ENCODE measurements at regions not wholly inside any gene's neighbourhood (a gene's known extent, or its start where the extent isn't known, plus 50 kb on each side); places are given as distances from the start of the nearest gene placed in this dataset.
"Not testable (repeated sequence)": the region's sequence is repeated elsewhere in the genome, so short reads cannot be mapped to it uniquely, and the experiment has no call there.

GRCh38 chrY:19015213-19015612, 241.7 kb upstream of the HSFY2 start:
- Histone ChIP-seq H3K36me3 (ENCODE audit: control insufficient read depth, insufficient read depth, low read length) (no peaks in the 10 kb centered on the region), H3K9ac (ENCODE audit: low read length) (no peak overlapping the region), H3K4me3 (ENCODE audit: low read length) (no peak overlapping the region), H3K27me3 (ENCODE audit: control insufficient read depth, insufficient read depth, low read length) (no peaks in the 10 kb centered on the region), H3K9me3 (ENCODE audit: control insufficient read depth, low read length) (no peaks in the 10 kb centered on the region), H3K4me1 (ENCODE audit: control insufficient read depth, insufficient read depth, low read length) (no peaks in the 10 kb centered on the region)

- H3K4me3 ChIP-seq (ENCODE audit: low read length) = no peak overlapping the region
- no peaks in the 10 kb centered on the region for H3K9me3 ChIP-seq (ENCODE audit: control insufficient read depth, low read length)
- H3K9ac ChIP-seq (ENCODE audit: low read length) = no peak overlapping the region
- H3K27me3 ChIP-seq (ENCODE audit: control insufficient read depth, insufficient read depth, low read length) = no peaks in the 10 kb centered on the region
- no peaks in the 10 kb centered on the region for H3K4me1 ChIP-seq (ENCODE audit: control insufficient read depth, insufficient read depth, low read length)
- no peaks in the 10 kb centered on the region for H3K36me3 ChIP-seq (ENCODE audit: control insufficient read depth, insufficient read depth, low read length)
These were observed 239.4 kb upstream of the HSFY2 start for GRCh38 chrY:19012985-19013384.

- Histone ChIP-seq H3K9ac (ENCODE audit: low read length) (no peak overlapping the region), H3K4me3 (ENCODE audit: low read length) (no peak overlapping the region)
These were observed 238.1 kb upstream of the HSFY2 start for GRCh38 chrY:19011605-19012090.

GRCh38 chrY:19006234-19006633, 232.7 kb upstream of the HSFY2 start:
- Histone ChIP-seq H3K9me3 (ENCODE audit: control insufficient read depth, low read length) (no peaks in the 10 kb centered on the region), H3K4me3 (ENCODE audit: low read length) (no peak overlapping the region), H3K36me3 (ENCODE audit: control insufficient read depth, insufficient read depth, low read length) (no peaks in the 10 kb centered on the region), H3K9ac (ENCODE audit: low read length) (no peak overlapping the region), H3K27me3 (ENCODE audit: control insufficient read depth, insufficient read depth, low read length) (no peaks in the 10 kb centered on the region), H3K4me1 (ENCODE audit: control insufficient read depth, insufficient read depth, low read length) (no peaks in the 10 kb centered on the region)

More at GRCh38 chrY:19011605-19012090, 238.1 kb upstream of the HSFY2 start:
- Histone ChIP-seq H3K9me3 (ENCODE audit: control insufficient read depth, low read length) (no peaks in the 10 kb centered on the region), H3K27me3 (ENCODE audit: control insufficient read depth, insufficient read depth, low read length) (no peaks in the 10 kb centered on the region), H3K36me3 (ENCODE audit: control insufficient read depth, insufficient read depth, low read length) (no peaks in the 10 kb centered on the region), H3K4me1 (ENCODE audit: control insufficient read depth, insufficient read depth, low read length) (no peaks in the 10 kb centered on the region)

- Histone ChIP-seq H3K4me1 (ENCODE audit: control insufficient read depth, insufficient read depth, low read length) (no peaks in the 10 kb centered on the region), H3K4me3 (ENCODE audit: low read length) (no peak overlapping the region), H3K9ac (ENCODE audit: low read length) (no peak overlapping the region), H3K27me3 (ENCODE audit: control insufficient read depth, insufficient read depth, low read length) (no peaks in the 10 kb centered on the region), H3K9me3 (ENCODE audit: control insufficient read depth, low read length) (no peaks in the 10 kb centered on the region), H3K36me3 (ENCODE audit: control insufficient read depth, insufficient read depth, low read length) (no peaks in the 10 kb centered on the region)
These were observed 232.0 kb upstream of the HSFY2 start for GRCh38 chrY:19005579-19005978.

- Histone ChIP-seq H3K36me3 (ENCODE audit: control insufficient read depth, insufficient read depth, low read length) (no peaks in the 10 kb centered on the region), H3K4me3 (ENCODE audit: low read length) (no peak overlapping the region), H3K9me3 (ENCODE audit: control insufficient read depth, low read length) (no peaks in the 10 kb centered on the region), H3K9ac (ENCODE audit: low read length) (no peak overlapping the region), H3K4me1 (ENCODE audit: control insufficient read depth, insufficient read depth, low read length) (no peaks in the 10 kb centered on the region), H3K27me3 (ENCODE audit: control insufficient read depth, insufficient read depth, low read length) (no peaks in the 10 kb centered on the region)
These were observed 224.2 kb upstream of the HSFY2 start for GRCh38 chrY:18997635-18998240.

- Histone ChIP-seq H3K9ac (ENCODE audit: low read length) (no peak overlapping the region), H3K27me3 (ENCODE audit: control insufficient read depth, insufficient read depth, low read length) (no peaks in the 10 kb centered on the region), H3K9me3 (ENCODE audit: control insufficient read depth, low read length) (no peaks in the 10 kb centered on the region), H3K4me3 (ENCODE audit: low read length) (no peak overlapping the region), H3K36me3 (ENCODE audit: control insufficient read depth, insufficient read depth, low read length) (no peaks in the 10 kb centered on the region), H3K4me1 (ENCODE audit: control insufficient read depth, insufficient read depth, low read length) (no peaks in the 10 kb centered on the region)
These were observed 219.9 kb upstream of the HSFY2 start for GRCh38 chrY:18993480-18993879.

- not testable (repeated sequence) for H3K27me3 ChIP-seq (ENCODE audit: control insufficient read depth, insufficient read depth, low read length); H3K36me3 ChIP-seq (ENCODE audit: control insufficient read depth, insufficient read depth, low read length); H3K4me3 ChIP-seq (ENCODE audit: low read length); H3K9ac ChIP-seq (ENCODE audit: low read length); H3K4me1 ChIP-seq (ENCODE audit: control insufficient read depth, insufficient read depth, low read length); H3K9me3 ChIP-seq (ENCODE audit: control insufficient read depth, low read length)
These were observed 219.1 kb upstream of the HSFY2 start for GRCh38 chrY:18992684-18993083.

GRCh38 chrY:18989356-18989755, 215.8 kb upstream of the HSFY2 start:
- no peaks in the 10 kb centered on the region for H3K36me3 ChIP-seq (ENCODE audit: control insufficient read depth, insufficient read depth, low read length)
- no peak overlapping the region for H3K4me3 ChIP-seq (ENCODE audit: low read length)
- no peaks in the 10 kb centered on the region for H3K4me1 ChIP-seq (ENCODE audit: control insufficient read depth, insufficient read depth, low read length)
- no peaks in the 10 kb centered on the region for H3K9me3 ChIP-seq (ENCODE audit: control insufficient read depth, low read length)
- no peak overlapping the region for H3K9ac ChIP-seq (ENCODE audit: low read length)
- no peaks in the 10 kb centered on the region for H3K27me3 ChIP-seq (ENCODE audit: control insufficient read depth, insufficient read depth, low read length)

- no peaks in the 10 kb centered on the region for H3K9me3 ChIP-seq (ENCODE audit: control insufficient read depth, low read length)
- no peaks in the 10 kb centered on the region for H3K36me3 ChIP-seq (ENCODE audit: control insufficient read depth, insufficient read depth, low read length)
- no peaks in the 10 kb centered on the region for H3K4me1 ChIP-seq (ENCODE audit: control insufficient read depth, insufficient read depth, low read length)
- no peak overlapping the region for H3K9ac ChIP-seq (ENCODE audit: low read length)
- H3K4me3 ChIP-seq (ENCODE audit: low read length) = no peak overlapping the region
- no peaks in the 10 kb centered on the region for H3K27me3 ChIP-seq (ENCODE audit: control insufficient read depth, insufficient read depth, low read length)
These were observed 192.5 kb upstream of the HSFY2 start for GRCh38 chrY:18966001-18966400.

GRCh38 chrY:18958846-18959245, 185.3 kb upstream of the HSFY2 start:
- no peak overlapping the region for H3K4me3 ChIP-seq (ENCODE audit: low read length)
- no peaks in the 10 kb centered on the region for H3K4me1 ChIP-seq (ENCODE audit: control insufficient read depth, insufficient read depth, low read length)
- no peaks in the 10 kb centered on the region for H3K27me3 ChIP-seq (ENCODE audit: control insufficient read depth, insufficient read depth, low read length)
- H3K9ac ChIP-seq (ENCODE audit: low read length) = no peak overlapping the region
- no peaks in the 10 kb centered on the region for H3K36me3 ChIP-seq (ENCODE audit: control insufficient read depth, insufficient read depth, low read length)
- H3K9me3 ChIP-seq (ENCODE audit: control insufficient read depth, low read length) = no peaks in the 10 kb centered on the region

GRCh38 chrY:18951657-18952435, 178.3 kb upstream of the HSFY2 start:
- no peaks in the 10 kb centered on the region for H3K27me3 ChIP-seq (ENCODE audit: control insufficient read depth, insufficient read depth, low read length)
- H3K4me1 ChIP-seq (ENCODE audit: control insufficient read depth, insufficient read depth, low read length) = peaks cover 3% of the 10 kb centered on the region
- H3K9me3 ChIP-seq (ENCODE audit: control insufficient read depth, low read length) = no peaks in the 10 kb centered on the region
- H3K9ac ChIP-seq (ENCODE audit: low read length) = no peak overlapping the region
- no peak overlapping the region for H3K4me3 ChIP-seq (ENCODE audit: low read length)
- H3K36me3 ChIP-seq (ENCODE audit: control insufficient read depth, insufficient read depth, low read length) = no peaks in the 10 kb centered on the region

Data from mucosa of stomach (tissue), 1 donor.